Epithelial cell of esophagus (primary cell): ENCODE measurements at regions not wholly inside any gene's neighbourhood (a gene's known extent, or its start where the extent isn't known, plus 50 kb on each side); places are given as distances from the start of the nearest gene placed in this dataset.
"Not testable (repeated sequence)": the region's sequence is repeated elsewhere in the genome, so short reads cannot be mapped to it uniquely, and the experiment has no call there.

Experiments
- DNase-seq: peaks from one replicate; pipeline ENCODE4 v3.0.0; 2010; ENCODE audit warnings: low read depth
- H3K4me3 ChIP-seq: 2 replicates; pipeline ENCODE4 v1.5.1; 2011; ENCODE audit warnings: mild to moderate bottlenecking, low read length, control low read depth
- CTCF ChIP-seq: IDR thresholded peaks from 2 replicates; pipeline ENCODE4 v1.5.1; 2011; ENCODE audit warnings: low read depth, mild to moderate bottlenecking, low read length, control low read depth, inconsistent platforms; ENCODE audit not compliant: insufficient read depth; ENCODE audit errors: missing control alignments

- TF ChIP-seq CTCF, result no peak
- no peak for DNase-seq
- no peak overlapping the region for H3K4me3 ChIP-seq
These were observed 109.1 kb upstream of the SPATA12 start for GRCh38 chr3:56951366-56951765.

GRCh38 chr3:56945378-56945777 lies 115.1 kb upstream of the SPATA12 start:
- H3K4me3 ChIP-seq, DNase-seq: not testable (repeated sequence)

- no peak overlapping the region for H3K4me3 ChIP-seq
- DNase-seq, result no peak
- TF ChIP-seq CTCF, result no peak
These were observed 117.9 kb upstream of the SPATA12 start for GRCh38 chr3:56942523-56942922.

GRCh38 chr3:56940976-56941375 lies 119.5 kb upstream of the SPATA12 start:
- no peak overlapping the region for H3K4me3 ChIP-seq
- DNase-seq, result no peak
- TF ChIP-seq CTCF, result no peak

GRCh38 chr3:56940321-56940720 lies 120.1 kb upstream of the SPATA12 start:
- DNase-seq, result no peak
- no peak for TF ChIP-seq CTCF
- H3K4me3 ChIP-seq, result no peak overlapping the region

DNA sequence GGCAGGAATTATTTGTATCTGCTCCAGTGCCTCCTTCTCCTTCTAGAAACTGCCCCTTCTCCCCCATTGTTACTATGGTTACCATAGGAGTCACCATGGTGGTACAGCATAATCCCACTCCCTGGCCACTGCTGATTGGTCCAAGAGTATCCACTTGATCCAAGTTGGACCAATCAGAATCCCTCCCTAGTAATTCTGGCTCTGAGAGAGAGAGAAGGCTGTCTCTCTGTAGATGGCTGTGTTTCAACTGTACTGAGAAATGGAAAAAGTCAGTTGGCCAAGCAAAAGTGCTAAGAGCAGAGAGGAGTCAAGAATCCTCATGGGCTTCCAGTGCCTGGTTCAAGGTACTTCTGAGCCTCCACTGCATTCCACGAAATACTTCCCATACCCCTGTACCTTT lies 120.6 kb upstream of the SPATA12 start:
- TF ChIP-seq CTCF, result no peak
- no peak overlapping the region for H3K4me3 ChIP-seq
- no peak for DNase-seq

DNA sequence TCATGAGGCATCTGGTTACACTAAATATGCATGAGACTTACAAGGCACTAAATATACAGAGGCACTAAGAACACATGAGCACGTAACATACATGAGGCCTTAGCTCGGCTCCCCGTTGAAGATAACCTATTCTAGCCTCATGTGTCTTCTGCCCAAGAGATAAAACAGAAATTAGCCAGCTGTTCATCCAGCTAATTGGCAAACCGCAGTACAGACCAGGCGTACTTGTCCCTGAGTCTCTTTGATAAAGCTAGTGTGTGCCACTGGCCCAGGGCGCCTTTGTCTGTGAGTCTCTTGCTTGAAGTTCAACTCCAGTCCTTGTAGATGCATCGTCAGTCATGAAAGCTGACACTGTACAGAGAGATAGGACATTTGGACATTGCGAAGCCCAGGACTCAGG lies 121.9 kb upstream of the SPATA12 start:
- no peak for DNase-seq
- no peak for TF ChIP-seq CTCF
- no peak overlapping the region for H3K4me3 ChIP-seq

GRCh38 chr3:56937580-56937979 lies 122.9 kb upstream of the SPATA12 start:
- no peak for TF ChIP-seq CTCF
- DNase-seq, result no peak
- H3K4me3 ChIP-seq, result no peak overlapping the region
